GM19328 (cell line): ENCODE measurements at regions not wholly inside any gene's neighbourhood (a gene's known extent, or its start where the extent isn't known, plus 50 kb on each side); places are given as distances from the start of the nearest gene placed in this dataset.
"Not testable (repeated sequence)": the region's sequence is repeated elsewhere in the genome, so short reads cannot be mapped to it uniquely, and the experiment has no call there.

Source experiments
- ATAC-seq: cut with Tn5 transposase; IDR thresholded peaks from one replicate; pipeline ENCODE4 v1.9.1; 2021; ENCODE audit warnings: mild to moderate bottlenecking, moderate library complexity; ENCODE audit not compliant: unreplicated experiment

DNA sequence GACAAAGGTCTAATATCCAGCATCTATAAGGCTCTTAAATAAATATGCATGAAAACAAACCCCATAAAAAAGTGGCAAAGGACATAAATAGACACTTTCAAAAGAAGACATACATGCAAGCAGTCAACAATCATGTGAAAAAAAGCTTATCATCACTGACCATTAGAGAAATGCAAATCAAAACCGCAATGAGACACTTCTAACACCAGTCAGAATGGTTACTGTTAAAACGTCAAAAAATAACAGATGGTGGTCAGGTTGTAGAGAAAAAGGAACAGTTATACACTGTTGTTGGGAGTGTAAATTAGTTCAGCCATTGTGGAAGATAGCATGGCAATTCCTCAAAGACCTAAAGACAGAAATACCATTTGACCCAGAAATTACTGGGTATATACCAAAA, 440.7 kb upstream of the KCNMB2 start:
- no peak for ATAC-seq

DNA sequence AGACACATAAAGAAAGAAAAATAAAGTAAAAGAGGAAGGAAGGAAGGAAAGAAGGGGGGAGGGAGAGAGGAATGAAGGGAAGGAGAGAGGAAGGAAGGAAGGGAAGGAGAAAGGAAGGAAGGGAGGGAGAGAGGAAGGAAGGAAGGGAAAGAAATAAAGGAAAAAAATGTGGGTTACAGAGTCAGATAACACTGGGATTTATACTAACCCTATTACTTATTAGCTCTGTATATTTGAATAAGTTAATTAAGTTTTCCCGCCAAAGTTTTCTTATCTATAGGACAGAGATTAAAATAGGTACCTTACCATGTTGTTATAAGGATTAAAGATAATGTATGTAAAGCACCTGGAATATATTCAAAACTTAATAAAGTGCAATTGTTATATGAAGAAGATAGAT, 439.3 kb upstream of the KCNMB2 start:
- no peak for ATAC-seq

DNA sequence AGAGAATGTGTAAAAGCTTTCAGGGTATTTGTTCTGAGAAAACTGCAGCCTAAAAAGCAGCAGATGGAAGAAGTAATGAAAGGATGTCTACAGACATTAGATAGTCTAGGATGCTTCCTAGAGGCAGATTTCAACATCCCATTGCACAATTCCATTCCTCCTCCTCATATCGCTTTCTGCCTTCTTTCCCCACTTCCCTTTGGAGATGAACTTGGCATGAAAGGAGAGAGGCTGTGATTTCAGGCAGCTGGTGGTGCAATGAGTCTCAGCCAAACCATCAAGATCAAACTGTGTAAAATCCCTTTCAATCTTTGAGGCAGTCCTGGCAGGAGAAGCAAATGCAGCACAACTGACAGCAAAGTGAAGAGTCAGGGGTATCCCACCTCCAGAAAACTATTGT, 438.7 kb upstream of the KCNMB2 start:
- ATAC-seq = no peak

DNA sequence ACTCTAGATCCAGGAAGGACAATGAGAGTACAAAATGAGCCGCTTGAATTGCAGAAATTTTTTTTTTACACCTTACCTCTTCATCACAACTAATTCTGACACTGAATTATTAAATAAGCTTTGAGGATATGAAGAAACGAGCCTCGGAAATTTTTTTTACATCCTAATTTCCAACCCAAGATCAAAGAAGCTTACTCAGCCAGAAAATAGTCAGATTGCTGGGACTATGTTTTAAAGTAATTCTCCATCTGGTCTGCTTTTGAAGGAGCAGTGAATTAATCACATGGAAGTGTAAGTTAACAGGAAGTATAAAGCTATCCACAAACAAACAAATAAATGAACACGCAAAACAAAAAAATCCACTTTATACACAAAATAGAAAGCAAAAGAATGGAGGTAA, 437.0 kb upstream of the KCNMB2 start:
- ATAC-seq = no peak

DNA sequence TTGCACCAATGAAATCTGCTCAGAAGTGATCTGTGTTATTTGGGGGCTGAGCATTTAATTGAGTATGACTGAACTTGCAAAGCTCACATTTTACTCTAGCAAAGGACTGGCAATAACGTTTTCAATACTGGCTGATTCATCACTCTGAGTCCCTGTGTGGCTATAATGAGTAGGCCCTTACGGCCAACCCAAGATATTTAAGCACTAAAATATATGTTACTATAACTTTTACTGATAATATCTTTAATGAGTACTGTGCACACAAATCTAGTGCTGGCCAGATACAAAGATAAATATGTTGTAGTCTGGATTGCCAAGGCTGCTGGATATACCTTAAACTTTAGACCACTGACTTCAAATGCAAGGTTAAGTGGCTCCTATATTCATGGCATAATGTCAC, 436.4 kb upstream of the KCNMB2 start:
- ATAC-seq = no peak

DNA sequence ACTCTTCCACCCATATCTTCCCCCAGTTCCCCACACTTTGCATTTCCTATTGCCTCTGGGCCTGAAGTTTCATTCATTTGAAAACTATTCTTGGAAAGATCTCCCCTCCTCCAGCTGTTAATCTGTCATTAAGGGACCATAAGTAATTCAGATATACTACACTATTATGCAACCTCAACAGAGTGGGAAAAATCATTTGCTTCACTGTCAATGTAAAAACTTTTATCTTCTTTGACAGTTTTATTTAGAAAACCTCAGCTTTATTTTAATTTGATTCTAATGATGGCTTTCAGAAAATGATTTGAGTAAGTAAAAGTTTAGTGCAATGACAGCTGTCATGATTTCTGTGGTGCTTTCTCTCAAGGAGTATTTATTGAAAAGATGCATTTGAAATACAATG, 435.3 kb upstream of the KCNMB2 start:
- no peak for ATAC-seq

DNA sequence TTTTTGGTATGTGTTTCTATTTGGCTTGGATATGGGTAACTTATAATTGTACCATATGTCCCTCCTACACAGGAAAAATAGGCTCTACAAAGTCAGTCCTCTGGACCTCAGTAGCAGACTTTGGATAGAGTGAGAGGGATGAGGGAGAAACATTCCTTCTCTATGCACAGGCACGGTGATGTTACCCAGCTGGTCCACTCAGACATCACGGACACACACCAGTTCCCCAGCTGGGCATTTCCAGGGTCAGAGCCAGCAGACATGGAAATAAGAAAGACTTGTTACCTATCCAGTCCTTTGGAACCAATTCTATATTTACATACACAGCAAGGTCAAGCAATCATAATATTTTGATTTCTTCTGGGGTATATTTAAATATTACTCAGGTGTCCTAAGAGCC, 433.1 kb upstream of the KCNMB2 start:
- ATAC-seq = no peak

DNA sequence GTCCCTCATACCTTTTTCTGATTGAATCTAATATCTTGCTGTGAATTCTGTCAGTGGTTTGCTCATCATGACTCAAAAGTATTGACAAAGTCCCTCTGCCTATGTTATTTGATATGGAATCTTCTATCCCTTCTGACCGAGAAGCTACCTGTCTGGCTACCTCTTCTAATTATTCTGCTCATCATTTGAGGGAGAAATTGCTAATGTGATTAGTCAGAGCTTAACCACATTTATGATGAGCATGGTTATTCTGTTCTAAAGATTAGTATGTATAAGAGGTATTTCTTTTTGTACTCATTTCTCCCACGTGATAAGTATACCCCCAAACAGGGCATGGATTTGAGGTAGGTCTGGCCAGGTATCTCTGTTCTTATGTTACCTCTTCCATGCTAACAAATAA, 428.4 kb upstream of the KCNMB2 start:
- ATAC-seq = no peak

DNA sequence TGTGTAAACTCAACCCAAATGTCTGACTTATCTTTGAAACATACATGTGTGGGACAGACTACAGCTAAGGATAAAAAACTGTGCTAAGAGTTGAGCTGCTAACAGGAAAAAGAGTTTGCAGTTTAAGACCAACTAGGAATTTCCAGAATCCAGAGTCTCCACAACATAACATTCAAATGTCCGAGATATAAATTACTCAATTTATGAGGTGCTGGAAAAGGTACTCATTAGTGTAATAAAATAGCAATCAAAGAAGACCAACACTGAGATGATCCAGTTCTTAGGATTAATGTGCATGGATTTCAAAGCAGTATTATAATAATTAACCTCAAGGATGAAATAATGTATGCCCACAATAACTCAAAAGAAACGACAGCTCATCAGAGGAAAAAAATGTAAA, 426.5 kb upstream of the KCNMB2 start:
- no peak for ATAC-seq

DNA sequence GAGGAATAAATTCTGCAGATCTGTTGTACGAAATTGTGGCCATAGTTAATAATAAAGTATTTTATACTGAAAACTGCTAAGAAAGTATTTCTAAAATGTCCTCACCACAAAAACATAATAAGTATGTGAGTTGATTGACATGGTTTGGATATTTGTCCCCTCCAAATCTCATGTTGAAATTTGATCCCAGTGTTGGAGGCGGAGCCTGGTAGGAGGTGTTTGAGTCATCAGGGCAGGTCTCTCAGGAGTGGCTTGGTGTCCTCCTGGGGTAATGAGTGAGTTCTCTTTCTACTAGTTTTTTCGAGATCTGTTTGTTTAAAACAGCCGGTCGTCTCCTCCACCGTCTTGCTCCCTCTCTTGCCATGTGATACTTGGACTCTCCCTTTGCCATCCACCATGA, 424.1 kb upstream of the KCNMB2 start:
- ATAC-seq = no peak

DNA sequence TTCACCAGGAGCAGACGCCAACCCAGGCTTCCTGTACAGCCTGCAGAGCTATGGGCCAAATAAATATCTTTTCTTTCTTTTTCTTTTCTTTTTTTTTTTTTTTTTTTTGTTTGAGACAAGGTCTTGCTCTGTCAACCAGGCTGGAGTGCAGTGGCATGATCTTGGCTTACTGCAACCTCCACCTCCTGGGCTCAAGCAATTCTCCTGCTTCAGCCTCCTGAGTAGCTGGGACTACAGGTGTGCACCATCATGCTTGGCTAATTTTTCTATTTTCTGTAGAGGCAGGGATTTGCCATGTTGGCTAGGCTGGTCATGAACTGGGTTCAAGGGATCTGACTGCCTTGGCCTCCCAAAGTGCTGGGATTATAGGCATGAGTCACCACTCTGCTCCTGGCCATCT, 423.7 kb upstream of the KCNMB2 start:
- not testable (repeated sequence) for ATAC-seq

DNA sequence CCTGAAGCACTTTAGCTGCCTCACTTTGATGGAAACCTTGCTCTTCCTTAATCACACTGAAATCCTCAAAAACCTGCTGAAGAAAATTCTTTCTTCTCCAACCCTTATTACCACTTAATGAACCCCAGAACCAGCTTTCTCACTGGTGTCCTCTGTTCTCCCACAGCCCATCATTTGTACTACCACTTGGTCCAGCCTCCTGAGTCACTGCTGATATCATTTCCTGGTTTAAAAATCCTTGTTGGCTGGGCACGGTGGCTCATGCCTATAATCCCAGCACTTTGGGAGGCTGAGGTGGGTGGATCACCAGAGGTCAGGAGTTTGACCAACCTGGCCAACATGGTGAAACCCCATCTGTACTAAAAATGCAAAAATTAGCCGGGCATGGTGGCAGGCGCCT, 418.6 kb upstream of the KCNMB2 start:
- ATAC-seq = no peak

DNA sequence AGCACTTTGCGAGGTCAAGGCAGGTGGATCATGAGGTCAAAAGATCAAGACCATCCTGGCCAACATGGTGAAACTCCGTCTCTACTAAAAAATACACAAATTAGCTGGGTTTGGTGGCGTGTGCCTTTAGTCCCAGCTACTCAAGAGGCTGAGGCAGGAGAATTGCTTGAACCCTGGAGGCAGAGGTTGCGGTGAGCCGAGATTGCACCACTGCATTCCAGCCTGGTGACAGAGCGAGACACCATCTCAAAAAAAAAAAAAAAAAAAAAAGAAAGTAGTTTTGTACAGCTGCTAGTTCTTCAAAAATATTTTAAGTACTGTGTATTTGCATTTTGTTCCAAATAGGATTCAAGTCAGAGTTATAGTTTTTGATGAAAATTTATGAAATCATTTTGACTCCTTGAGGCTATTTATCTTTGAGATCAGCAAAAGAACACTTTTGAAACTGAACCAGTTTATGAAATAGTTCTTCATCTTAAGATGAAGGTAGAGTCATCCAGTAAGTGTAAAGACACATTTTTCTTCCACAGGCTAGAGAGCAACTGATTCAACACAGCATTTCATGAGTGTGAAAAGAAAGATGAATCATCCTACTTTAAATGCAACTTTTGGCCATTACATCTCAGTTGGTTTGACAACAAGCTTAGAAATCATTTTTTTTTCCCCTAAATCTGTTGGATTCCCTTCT, 416.5 kb upstream of the KCNMB2 start:
- ATAC-seq = not testable (repeated sequence)

DNA sequence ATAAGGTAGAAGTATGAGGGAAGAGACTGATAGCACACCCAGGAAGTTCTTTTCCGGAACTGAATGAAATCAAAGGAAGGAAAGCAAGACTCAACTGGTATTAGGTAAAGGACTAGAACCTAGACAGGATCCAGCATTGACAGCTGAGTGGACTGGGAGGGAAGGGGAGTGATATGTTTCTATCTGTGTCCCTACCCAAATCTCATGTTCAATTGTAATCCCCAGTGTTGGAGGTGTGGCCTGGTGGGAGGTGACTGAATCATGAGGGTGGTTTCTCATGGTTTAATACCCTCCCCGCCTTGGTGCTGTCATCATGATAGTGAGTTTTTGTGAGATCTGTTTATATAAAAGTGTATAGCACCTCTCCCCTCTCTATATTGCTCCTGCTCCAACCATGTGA, 415.9 kb upstream of the KCNMB2 start:
- ATAC-seq = no peak

DNA sequence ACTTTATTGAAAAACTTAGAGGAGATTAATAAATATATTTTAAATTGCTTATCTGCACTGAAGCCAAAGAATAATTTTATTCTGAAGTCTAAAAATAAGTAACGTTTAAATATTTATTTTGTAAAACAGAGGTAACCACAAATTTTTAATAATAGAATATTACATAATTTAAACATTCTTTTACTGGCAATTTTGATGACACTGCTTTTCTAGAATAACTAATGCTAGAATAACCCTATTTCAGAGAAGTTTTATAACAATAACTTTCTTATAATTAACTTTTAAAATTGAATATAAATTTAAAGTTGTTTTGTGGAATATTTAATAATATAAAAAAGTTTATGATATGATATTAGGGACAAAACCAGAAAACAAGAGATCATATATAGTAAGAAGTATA, 409.6 kb upstream of the KCNMB2 start:
- no peak for ATAC-seq

DNA sequence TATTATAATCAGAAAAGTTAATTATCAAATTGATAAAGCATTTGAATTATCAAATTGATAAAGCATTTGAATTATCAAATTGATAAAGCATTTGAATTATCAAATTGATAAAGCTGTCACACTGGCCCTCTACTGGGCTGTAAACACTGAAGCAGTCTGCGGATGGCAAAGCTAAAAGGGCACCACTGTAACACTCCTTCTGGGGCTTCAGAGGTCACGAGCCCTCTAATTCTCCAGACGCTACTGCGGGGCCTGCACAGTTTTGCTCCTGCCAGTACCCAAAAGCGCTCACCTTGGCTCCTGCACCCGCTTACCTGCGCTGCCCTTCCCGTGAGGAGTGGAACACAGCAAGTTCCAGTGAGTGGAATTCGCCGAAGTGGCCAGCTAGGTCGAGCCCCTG, 409.0 kb upstream of the KCNMB2 start:
- ATAC-seq = no peak

DNA sequence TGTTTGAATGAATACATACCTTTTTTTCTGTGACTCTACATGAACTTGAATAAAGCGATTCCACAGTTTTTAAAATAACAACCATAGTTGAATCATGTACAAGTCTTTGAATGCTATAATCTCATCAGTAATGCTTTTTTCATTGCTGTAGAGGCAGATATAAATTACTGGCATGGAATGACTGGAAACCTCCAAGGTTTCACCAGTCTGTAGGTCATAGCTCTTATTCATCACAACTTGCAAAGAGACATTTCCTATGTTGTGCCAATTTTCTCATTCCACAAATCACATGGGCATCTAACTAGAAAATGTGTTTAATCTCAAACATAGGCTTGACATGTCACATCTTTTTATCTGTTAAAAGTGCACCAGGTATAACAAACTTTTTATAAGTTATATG, 407.1 kb upstream of the KCNMB2 start:
- no peak for ATAC-seq

DNA sequence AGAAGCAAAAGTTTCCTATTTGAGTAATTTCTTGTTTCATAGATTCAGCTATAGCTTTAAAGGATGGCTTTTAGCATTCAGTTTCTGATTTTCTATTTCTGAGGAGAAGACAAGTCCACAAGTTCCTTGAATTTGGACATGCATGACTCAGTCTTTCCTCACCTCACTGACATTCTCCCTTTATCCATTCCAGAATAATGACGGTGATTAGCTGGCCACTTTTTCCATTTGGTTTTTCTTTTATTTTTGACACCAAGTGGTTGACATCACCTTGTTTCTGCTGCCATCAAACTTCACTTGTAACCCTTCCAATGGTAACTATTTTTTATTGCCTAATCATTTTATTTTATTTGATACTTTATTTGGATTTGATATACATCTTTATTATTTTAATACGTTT, 404.4 kb upstream of the KCNMB2 start:
- no peak for ATAC-seq

DNA sequence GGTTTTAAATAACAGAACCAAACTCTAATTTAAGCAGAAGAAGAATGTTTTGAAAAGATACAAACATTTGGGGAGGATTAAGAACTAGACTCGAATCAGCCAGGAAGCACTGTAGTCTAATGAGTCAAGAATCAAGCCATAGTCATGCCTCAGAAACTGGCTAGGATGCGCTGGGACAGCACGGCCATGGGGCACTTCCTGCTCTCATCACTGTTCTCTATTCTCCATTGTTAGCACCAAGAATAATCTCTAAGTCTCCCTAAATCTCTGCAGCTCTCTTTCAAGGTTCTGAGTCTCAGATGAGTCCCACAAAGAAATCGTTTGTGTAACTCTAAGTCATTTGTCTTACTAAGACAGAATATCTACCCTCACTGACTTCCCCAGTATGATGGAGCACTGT, 399.0 kb upstream of the KCNMB2 start:
- no peak for ATAC-seq

DNA sequence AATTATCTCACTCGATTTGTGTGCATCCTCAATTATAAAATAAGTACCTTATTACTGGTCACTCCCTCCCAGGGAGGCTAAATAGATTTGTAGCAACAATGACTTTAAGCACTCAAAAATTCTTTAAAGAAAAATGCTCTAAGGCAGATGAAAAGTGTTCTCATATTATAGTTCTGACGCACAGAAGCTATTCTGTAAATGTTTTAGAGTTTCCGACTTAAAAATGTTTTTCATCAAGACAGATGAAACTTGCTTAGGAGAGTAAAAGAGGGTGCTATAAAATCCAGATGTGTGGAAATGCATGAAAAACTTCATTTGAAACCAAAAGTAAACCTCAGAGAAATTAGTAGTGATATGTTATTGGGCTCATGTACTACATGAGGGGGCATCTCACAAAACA, 398.4 kb upstream of the KCNMB2 start:
- ATAC-seq = no peak

DNA sequence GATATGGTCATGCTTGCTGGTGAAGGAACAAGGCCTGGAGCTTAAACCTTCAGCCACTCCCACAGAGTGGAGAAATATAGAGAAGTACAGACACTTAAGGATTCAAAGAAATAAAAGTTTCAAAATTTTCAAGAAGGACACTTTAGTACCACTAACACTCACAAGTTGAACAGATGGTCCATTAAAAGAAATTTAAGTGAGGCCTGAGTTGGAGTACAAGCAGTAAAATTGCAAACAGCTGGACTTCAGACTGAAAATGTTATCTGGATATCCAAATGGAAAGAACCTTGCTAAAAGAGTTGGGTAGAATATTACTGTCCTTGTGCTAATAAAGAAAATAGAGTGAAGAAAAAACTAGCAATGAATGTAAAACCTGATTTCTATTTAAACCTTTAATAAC, 397.1 kb upstream of the KCNMB2 start:
- ATAC-seq = no peak

DNA sequence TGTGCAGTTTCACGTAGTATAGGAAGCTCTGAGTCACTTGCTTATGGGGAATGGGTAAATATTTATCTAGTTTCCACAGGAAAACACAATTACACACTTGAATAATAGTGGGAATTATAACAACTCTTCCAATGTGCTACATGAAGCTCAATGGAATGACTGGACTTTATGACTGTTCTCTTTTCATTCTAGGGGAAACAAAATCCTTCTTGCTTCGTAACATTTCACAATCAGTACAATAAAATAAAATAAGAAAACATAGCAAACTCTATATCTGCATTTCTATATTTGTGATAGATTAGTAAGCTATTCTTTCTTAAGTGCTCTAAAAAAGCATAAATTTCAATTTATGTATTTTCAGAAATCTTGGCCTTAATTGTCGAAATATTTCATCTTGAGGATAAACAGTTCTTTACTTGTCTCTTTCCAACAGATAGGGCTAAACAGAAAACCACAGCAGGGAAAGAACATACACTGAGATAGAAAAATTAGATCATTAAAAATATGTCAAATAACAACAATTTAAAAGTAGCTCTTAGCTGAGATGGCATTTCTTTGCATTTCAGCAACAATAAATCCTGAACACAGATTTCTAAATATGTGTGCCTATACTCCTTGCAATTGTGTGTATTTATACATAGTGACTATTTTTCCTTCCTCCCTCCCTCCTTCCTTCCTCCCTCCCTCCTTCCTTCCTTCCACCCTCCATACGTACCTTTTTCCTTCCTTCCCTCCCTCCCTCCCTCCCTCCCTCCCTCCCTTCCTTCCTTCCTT, 395.5 kb upstream of the KCNMB2 start:
- ATAC-seq = no peak

DNA sequence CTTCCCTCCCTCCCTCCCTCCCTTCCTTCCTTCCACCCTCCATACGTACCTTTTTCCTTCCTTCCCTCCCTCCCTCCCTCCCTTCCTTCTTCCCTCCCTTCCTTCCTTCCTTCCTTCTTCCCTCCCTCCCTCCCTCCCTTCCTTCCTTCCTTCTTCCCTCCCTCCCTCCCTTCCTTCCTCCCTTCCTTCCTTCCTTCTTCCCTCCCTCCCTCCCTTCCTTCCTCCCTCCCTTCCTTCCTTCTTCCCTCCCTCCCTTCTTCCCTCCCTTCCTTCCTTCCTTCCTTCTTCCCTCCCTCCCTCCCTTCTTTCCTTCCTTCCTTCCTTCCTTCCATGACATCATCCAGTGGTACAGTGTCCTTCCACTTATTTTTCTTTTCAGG, 394.9 kb upstream of the KCNMB2 start:
- not testable (repeated sequence) for ATAC-seq
